HCT116 (cell line): ENCODE measurements at regions not wholly inside any gene's neighbourhood (a gene's known extent, or its start where the extent isn't known, plus 50 kb on each side); places are given as distances from the start of the nearest gene placed in this dataset.

ENCODE experiments used
- ATAC-seq: fragments of 200-7000 bp; cut with Tn5 transposase; 2 replicates; pipeline ENCODE4 v1.9.1; 2020; ENCODE audit warnings: mild to moderate bottlenecking, moderate library complexity
- BruUV-seq: library from RNA; stranded (reverse); fragments of 400-500 nt; replicated peaks from 2 replicates; lab custom pipeline; 2021; lab: Mats Ljungman, UMichigan
- CTCF ChIA-PET: fragments of 300-600 bp; sonication (Branson Sonifier 250); formaldehyde crosslinking; loops from one replicate; lab custom pipeline; 2021; ENCODE audit warnings: antibody characterized with exemption; lab: Charles Lee
- POLR2A ChIA-PET: fragments of 300-600, 350-600 bp; sonication (Branson Sonifier 250); formaldehyde crosslinking; loops from one replicate; lab custom pipeline; 2021; ENCODE audit warnings: antibody characterized with exemption; lab: Charles Lee
- RAD21 ChIA-PET, 2 experiments: fragments of 300-600 bp; sonication (Branson Sonifier 250); formaldehyde crosslinking; loops; one replicate each; lab custom pipeline; 2023; ENCODE audit warnings: low total read pairs in 2 of 2; ENCODE audit not compliant: uncharacterized antibody in 2 of 2, unreplicated experiment in 2 of 2, low non-redundant PET in 1 of 2; lab: Charles Lee
- DNase-seq: peaks from one replicate; pipeline ENCODE4 v3.0.0-alpha.2; 2010; ENCODE audit warnings: low read depth, low spot score
- H2AFZ ChIP-seq: fragments of 200-600 bp; shearing (Covaris generic), sonication (generic); 2 replicates; pipeline ENCODE4 v1.6.1; 2017; ENCODE audit warnings: low read depth, mixed run types, mixed read lengths, antibody characterized with exemption, low read length; ENCODE audit not compliant: poor library complexity, severe bottlenecking
- H3K27ac ChIP-seq: 2 replicates; pipeline ENCODE4 v1.5.1; 2012; ENCODE audit warnings: low read depth, low read length
- H3K27me3 ChIP-seq: fragments of 200-600 bp; sonication (generic); 2 replicates; pipeline ENCODE4 v1.6.1; 2016; ENCODE audit warnings: mixed run types, low read length, mixed read lengths; ENCODE audit not compliant: insufficient read depth
- H3K36me3 ChIP-seq, 2 experiments: fragments of 200-500 bp in 1 of 2; fragments of 200-600 bp in 1 of 2; sonication (Bioruptor generic) in 1 of 2; sonication (generic) in 1 of 2; 2 replicates each; pipeline versions ENCODE4 v1.5.1 to v1.6.1; 2014 to 2016; ENCODE audit warnings: low read length in 2 of 2, inconsistent platforms in 1 of 2, mixed read lengths in 1 of 2, mixed run types in 1 of 2; ENCODE audit not compliant: insufficient read depth in 2 of 2, control insufficient read depth in 1 of 2
- H3K4me1 ChIP-seq, 2 experiments: fragments of 200-600 bp in 1 of 2; sonication (generic) in 1 of 2; 2 replicates each; pipeline versions ENCODE4 v1.5.1 to v1.6.1; 2012 to 2017; ENCODE audit warnings: low read length in 2 of 2, inconsistent platforms in 1 of 2, mild to moderate bottlenecking in 1 of 2, mixed read lengths in 1 of 2, mixed run types in 1 of 2, moderate library complexity in 1 of 2; ENCODE audit not compliant: insufficient read depth in 2 of 2, control insufficient read depth in 1 of 2
- H3K4me2 ChIP-seq: fragments of 200-600 bp; sonication (generic); 2 replicates; pipeline ENCODE4 v1.6.1; 2017; ENCODE audit warnings: mixed run types, low read length, mixed read lengths
- H3K4me3 ChIP-seq, 2 experiments: fragments of 200-600 bp in 1 of 2; sonication (generic) in 1 of 2; replicated peaks in 1 of 2; 2 replicates each; pipeline ENCODE4 v1.5.1; 2011 to 2016; ENCODE audit warnings: low read length in 2 of 2, control low read depth in 1 of 2, low read depth in 1 of 2, mild to moderate bottlenecking in 1 of 2, mixed read lengths in 1 of 2, mixed run types in 1 of 2
- H3K79me2 ChIP-seq: fragments of 200-600 bp; sonication (generic); 2 replicates; pipeline ENCODE4 v1.6.1; 2017; ENCODE audit warnings: mild to moderate bottlenecking, mixed run types, low read length, moderate library complexity, mixed read lengths; ENCODE audit not compliant: insufficient read depth
- H3K9ac ChIP-seq: fragments of 200-600 bp; sonication (generic); 2 replicates; pipeline ENCODE4 v1.6.1; 2016; ENCODE audit warnings: low read length, mixed read lengths
- H3K9me2 ChIP-seq: fragments of 200-600 bp; sonication (generic), shearing (Covaris generic); 2 replicates; pipeline ENCODE4 v1.6.1; 2017; ENCODE audit warnings: mixed run types, mild to moderate bottlenecking, moderate library complexity; ENCODE audit not compliant: insufficient read depth
- H3K9me3 ChIP-seq, 2 experiments: fragments of 200-500 bp in 1 of 2; fragments of 200-600 bp in 1 of 2; sonication (Bioruptor generic) in 1 of 2; sonication (generic) in 1 of 2; 2 replicates each; pipeline ENCODE4 v1.6.1; 2014 to 2017; ENCODE audit warnings: low read length in 2 of 2, mixed read lengths in 2 of 2, inconsistent platforms in 1 of 2, low read depth in 1 of 2, mild to moderate bottlenecking in 1 of 2, mixed run types in 1 of 2, moderate library complexity in 1 of 2; ENCODE audit not compliant: control insufficient read depth in 1 of 2, insufficient read depth in 1 of 2
- H4K20me1 ChIP-seq: fragments of 200-600 bp; sonication (generic), shearing (Covaris generic); 2 replicates; pipeline ENCODE4 v1.6.1; 2017; ENCODE audit warnings: mixed run types, mild to moderate bottlenecking, moderate library complexity; ENCODE audit not compliant: insufficient read depth
- ATF3 ChIP-seq: IDR thresholded peaks from 2 replicates; pipeline ENCODE4 v1.6.1; 2012
- EGR1 ChIP-seq: IDR thresholded peaks from 2 replicates; pipeline ENCODE4 v1.6.1; 2012; ENCODE audit warnings: low read depth
- ELF1 ChIP-seq: IDR thresholded peaks from 2 replicates; pipeline ENCODE4 v1.6.1; 2012; ENCODE audit warnings: low read depth, borderline replicate concordance
- FOSL1 ChIP-seq: IDR thresholded peaks from 2 replicates; pipeline ENCODE4 v1.6.1; 2012; ENCODE audit warnings: low read depth
- JUND ChIP-seq: IDR thresholded peaks from 2 replicates; pipeline ENCODE4 v1.6.1; 2012
- POLR2A ChIP-seq: IDR thresholded peaks from 2 replicates; pipeline ENCODE4 v1.7.0; 2011; ENCODE audit warnings: borderline replicate concordance; ENCODE audit not compliant: insufficient read depth, insufficient read length; ENCODE audit errors: extremely low read depth
- REST ChIP-seq: IDR thresholded peaks from 2 replicates; pipeline ENCODE4 v1.6.1; 2012; ENCODE audit warnings: low read depth
- SIN3A ChIP-seq: IDR thresholded peaks from 2 replicates; pipeline ENCODE4 v1.6.1; 2012; ENCODE audit warnings: low read depth
- SP1 ChIP-seq: IDR thresholded peaks from 2 replicates; pipeline ENCODE4 v1.6.1; 2012; ENCODE audit warnings: low read depth
- SRF ChIP-seq: IDR thresholded peaks from 2 replicates; pipeline ENCODE4 v1.6.1; 2012; ENCODE audit warnings: low read depth
- ZNF274 ChIP-seq: fragments of 200-500 bp; sonication (Bioruptor generic); IDR thresholded peaks from 2 replicates; pipeline ENCODE4 v1.6.1; 2014; ENCODE audit warnings: mild to moderate bottlenecking, low read depth, low read length, inconsistent platforms
- intact Hi-C: fragments of 100-400 bp; cut with micrococcal nuclease; formaldehyde crosslinking; loops from 2 replicates; pipeline ENCODE4 v1.10.0; 2022
- TF ChIP-seq, protein P1 (sequence below): IDR thresholded peaks from 2 replicates; pipeline ENCODE4 v1.6.1; 2011; ENCODE audit warnings: mild to moderate bottlenecking, low read length, moderate library complexity; ENCODE audit not compliant: insufficient replicate concordance; ENCODE audit errors: extremely low read depth
- TF ChIP-seq, protein P2 (sequence below), 3 experiments: fragments of 200-600 bp in 1 of 3; sonication (generic) in 1 of 3; IDR thresholded peaks in 2 of 3; conservative IDR thresholded peaks in 1 of 3; 2 replicates each; pipeline ENCODE4 v1.5.1; 2012 to 2017; ENCODE audit warnings: low read depth in 2 of 3, low read length in 2 of 3, antibody characterized with exemption in 1 of 3, borderline replicate concordance in 1 of 3, control low read depth in 1 of 3, mild to moderate bottlenecking in 1 of 3, mixed read lengths in 1 of 3, mixed run types in 1 of 3, moderate library complexity in 1 of 3; ENCODE audit not compliant: insufficient read depth in 1 of 3

GRCh38 chr2:58921676-58922075, 680.6 kb upstream of the FANCL start:
- no TSS peak for BruUV-seq
- ChIA-PET CTCF (no interaction called here), RAD21 (no interaction called here), POLR2A (no interaction called here)
- ATAC-seq = no peak
- Histone ChIP-seq H3K36me3 (no peaks in the 10 kb centered on the region), H3K4me3 (no peak overlapping the region), H3K4me1 (no peaks in the 10 kb centered on the region), H3K9ac (no peak overlapping the region), H4K20me1 (no peaks in the 10 kb centered on the region), H2AFZ (no peak overlapping the region), H3K27me3 (no peaks in the 10 kb centered on the region), H3K27ac (no peak overlapping the region), H3K4me2 (no peak overlapping the region), H3K79me2 (no peaks in the 10 kb centered on the region), H3K9me3 (no peaks in the 10 kb centered on the region), H3K9me2 (no peaks in the 10 kb centered on the region)
- intact Hi-C loops = no loop called here
- TF ChIP-seq, protein P1, sequence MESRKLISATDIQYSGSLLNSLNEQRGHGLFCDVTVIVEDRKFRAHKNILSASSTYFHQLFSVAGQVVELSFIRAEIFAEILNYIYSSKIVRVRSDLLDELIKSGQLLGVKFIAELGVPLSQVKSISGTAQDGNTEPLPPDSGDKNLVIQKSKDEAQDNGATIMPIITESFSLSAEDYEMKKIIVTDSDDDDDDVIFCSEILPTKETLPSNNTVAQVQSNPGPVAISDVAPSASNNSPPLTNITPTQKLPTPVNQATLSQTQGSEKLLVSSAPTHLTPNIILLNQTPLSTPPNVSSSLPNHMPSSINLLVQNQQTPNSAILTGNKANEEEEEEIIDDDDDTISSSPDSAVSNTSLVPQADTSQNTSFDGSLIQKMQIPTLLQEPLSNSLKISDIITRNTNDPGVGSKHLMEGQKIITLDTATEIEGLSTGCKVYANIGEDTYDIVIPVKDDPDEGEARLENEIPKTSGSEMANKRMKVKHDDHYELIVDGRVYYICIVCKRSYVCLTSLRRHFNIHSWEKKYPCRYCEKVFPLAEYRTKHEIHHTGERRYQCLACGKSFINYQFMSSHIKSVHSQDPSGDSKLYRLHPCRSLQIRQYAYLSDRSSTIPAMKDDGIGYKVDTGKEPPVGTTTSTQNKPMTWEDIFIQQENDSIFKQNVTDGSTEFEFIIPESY = no peak
- DNase-seq = no peak

GRCh38 chr2:58920001-58920400, 678.9 kb upstream of the FANCL start:
- no peak overlapping the region for H2AFZ ChIP-seq
- POLR2A ChIA-PET = no interaction called here
- no peaks in the 10 kb centered on the region for H3K36me3 ChIP-seq
- no peaks in the 10 kb centered on the region for H4K20me1 ChIP-seq
- H3K27me3 ChIP-seq = no peaks in the 10 kb centered on the region
- no peaks in the 10 kb centered on the region for H3K79me2 ChIP-seq
- H3K4me2 ChIP-seq = no peak overlapping the region
- no peaks in the 10 kb centered on the region for H3K4me1 ChIP-seq
- intact Hi-C loops = no loop called here
- no peaks in the 10 kb centered on the region for H3K9me3 ChIP-seq
- BruUV-seq = no TSS peak
- no peaks in the 10 kb centered on the region for H3K9me2 ChIP-seq
- ATAC-seq = no peak
- TF ChIP-seq, protein P2, sequence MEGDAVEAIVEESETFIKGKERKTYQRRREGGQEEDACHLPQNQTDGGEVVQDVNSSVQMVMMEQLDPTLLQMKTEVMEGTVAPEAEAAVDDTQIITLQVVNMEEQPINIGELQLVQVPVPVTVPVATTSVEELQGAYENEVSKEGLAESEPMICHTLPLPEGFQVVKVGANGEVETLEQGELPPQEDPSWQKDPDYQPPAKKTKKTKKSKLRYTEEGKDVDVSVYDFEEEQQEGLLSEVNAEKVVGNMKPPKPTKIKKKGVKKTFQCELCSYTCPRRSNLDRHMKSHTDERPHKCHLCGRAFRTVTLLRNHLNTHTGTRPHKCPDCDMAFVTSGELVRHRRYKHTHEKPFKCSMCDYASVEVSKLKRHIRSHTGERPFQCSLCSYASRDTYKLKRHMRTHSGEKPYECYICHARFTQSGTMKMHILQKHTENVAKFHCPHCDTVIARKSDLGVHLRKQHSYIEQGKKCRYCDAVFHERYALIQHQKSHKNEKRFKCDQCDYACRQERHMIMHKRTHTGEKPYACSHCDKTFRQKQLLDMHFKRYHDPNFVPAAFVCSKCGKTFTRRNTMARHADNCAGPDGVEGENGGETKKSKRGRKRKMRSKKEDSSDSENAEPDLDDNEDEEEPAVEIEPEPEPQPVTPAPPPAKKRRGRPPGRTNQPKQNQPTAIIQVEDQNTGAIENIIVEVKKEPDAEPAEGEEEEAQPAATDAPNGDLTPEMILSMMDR (IDR thresholded peaks at IDR 0.05 in 2 of 3, conservative IDR thresholded peaks at IDR 0.05 in 1 of 3; ENCODE audit: borderline replicate concordance in 1 of 3, insufficient read depth in 1 of 3, low read depth in 2 of 3, low read length in 2 of 3) = no peak
- TF ChIP-seq REST (no peak), FOSL1 (no peak), SIN3A (no peak), ELF1 (no peak), ATF3 (no peak), ZNF274 (no peak), SRF (no peak), SP1 (no peak), POLR2A (no peak), JUND (no peak), EGR1 (no peak)
- H3K4me3 ChIP-seq = no peak overlapping the region
- CTCF ChIA-PET = no interaction called here
- H3K27ac ChIP-seq = no peak overlapping the region
- H3K9ac ChIP-seq = no peak overlapping the region
- RAD21 ChIA-PET = no interaction called here
- no peak for DNase-seq
